HG03521 (cell line): ENCODE measurements at regions not wholly inside any gene's neighbourhood (a gene's known extent, or its start where the extent isn't known, plus 50 kb on each side); places are given as distances from the start of the nearest gene placed in this dataset.

Experiments
- ATAC-seq: cut with Tn5 transposase; IDR thresholded peaks from one replicate; pipeline ENCODE4 v1.9.1; 2021; ENCODE audit warnings: mild to moderate bottlenecking, moderate library complexity; ENCODE audit not compliant: unreplicated experiment

DNA sequence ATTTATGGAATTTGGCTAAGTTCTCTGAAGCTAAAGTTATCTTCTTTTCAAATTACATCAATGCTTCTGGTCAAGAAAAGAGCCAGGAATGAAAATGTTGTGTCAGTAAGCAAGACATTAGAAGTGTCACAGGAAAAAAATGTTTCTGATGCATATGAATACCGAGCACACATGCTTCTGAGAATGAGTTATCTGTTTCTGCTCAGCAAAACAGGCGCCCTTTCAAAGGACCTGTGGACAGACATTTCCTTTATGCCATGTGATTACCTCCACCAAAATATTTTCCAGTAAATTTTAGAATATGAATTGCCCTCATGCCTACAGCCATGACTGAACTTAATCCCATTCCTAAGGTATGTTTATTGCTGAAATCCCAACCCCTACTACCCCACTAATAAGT lies 55.4 kb upstream of the RNF180 start:
- no peak for ATAC-seq

DNA sequence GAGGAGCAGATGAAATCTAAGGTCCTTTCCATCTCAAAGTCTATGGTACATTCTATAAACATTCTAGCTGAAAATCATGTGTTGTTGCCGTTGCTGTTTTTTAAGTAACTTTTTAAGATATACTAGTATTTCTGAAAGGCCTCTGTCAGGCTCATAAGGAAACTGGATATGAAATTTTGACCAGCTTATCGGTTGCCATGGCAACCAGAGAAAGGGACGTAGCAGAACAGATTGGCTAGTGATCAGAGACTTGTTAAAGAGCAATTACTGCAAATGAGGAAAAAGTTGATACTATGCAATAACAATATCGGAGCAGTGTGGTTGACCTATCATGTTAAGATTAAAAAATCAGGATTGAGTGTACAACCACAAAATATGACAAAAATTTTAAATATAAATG lies 57.0 kb upstream of the RNF180 start:
- no peak for ATAC-seq

- ATAC-seq: no peak
Measured at GRCh38 chr5:64100203-64100602, 65.4 kb upstream of the RNF180 start.

- no peak for ATAC-seq
Measured at GRCh38 chr5:64096771-64097170, 68.9 kb upstream of the RNF180 start.

- no peak for ATAC-seq
Measured at GRCh38 chr5:64077589-64077988, 88.1 kb upstream of the RNF180 start.

DNA sequence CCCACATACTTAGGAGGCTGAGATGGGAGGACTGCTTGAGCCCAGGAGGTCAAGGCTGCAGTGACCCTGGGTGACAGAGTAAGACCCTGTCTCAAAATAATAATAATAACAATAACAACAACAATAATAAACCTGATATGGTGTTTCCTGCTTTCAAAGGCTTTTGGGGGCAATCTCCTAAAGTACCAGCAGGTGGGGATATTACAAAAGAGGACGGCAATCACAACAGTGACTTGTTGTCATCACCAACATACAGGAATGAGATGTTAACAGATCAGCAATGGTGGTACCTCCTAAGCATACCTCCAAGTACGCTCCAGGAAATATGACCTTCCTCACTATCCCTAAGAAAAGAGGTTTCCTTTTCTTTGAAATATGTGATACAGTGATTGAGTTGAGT lies 91.1 kb upstream of the RNF180 start:
- ATAC-seq: peak; percentile 53

DNA sequence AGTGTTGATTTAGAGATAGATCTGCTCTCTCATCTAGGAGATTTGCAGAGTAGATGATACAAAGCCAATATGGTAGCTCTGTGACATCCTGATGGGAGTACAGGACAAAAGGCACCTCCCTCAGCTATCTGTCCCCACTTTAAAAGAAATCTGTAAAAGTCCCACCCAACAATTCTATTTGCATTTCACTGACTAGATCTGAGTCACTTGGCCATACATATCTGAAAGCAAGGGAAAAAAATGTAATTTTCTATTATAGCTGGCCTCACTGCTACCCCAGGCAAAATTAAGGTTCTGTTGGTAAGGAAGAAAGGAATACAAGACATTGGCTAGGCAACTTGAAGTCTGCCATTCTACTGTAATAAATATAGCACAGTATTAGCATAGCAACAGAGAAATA lies 96.2 kb upstream of the RNF180 start:
- no peak for ATAC-seq

GRCh38 chr5:64050296-64050695 lies 88.1 kb upstream of the HTR1A start:
- no peak for ATAC-seq

- no peak for ATAC-seq
Measured at GRCh38 chr5:64040490-64040889, 78.2 kb upstream of the HTR1A start.

DNA sequence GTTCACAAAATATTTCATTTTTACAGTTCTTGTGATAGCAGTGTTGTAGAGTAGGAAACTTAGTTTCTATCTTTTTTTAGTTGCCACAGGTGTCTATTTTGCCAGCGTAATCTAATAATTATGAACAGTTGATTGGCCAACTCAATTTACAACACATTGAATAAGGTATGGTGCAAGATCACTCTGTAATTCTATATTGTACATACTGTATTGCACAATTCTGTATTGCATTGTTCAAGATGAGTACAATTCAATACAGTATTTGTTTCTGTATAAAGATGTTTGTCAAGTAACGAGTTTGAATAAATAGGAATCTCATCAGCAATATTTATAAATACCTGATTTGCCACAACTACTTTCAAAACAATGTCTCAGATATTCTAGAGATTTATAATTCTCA lies 64.2 kb upstream of the HTR1A start:
- no peak for ATAC-seq

- ATAC-seq: no peak
Measured at GRCh38 chr5:64019746-64020145, 57.5 kb upstream of the HTR1A start.

DNA sequence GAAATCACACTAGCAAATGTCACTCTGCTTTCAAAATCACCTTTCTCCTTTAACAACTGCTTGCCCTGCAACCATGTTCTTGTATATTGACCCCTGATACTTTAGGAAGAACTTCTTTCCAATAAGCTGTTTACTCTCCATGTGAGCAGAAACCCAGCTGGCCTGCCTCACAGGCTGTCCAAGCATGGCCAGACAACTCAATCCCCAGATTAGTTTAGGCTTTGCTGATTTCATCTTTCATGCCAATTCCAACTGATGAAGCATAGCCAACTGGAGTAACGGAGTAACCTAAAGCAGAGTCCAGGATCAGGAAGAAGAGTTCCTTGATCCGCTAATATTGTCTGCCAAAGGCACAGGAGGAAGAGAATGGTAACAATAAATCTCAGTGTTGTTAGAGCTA lies 56.7 kb upstream of the HTR1A start:
- no peak for ATAC-seq

DNA sequence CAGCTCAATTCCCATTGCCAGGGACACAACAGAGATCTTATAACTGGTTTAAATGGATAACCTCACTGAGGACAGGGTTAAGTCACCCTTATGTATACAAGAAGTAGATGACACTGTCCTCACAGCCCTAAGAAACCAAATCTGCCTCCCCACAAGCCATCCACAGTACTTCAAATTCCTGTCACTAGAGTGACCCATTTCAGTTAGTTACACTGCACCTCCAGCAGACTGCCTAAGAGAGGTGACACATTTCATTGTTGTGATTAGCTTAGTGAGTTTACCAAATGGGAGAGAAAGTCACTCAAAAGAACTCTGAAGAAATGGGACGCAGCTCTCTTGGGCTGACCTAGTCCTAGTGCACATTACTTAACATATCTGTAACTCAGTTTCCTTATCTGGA lies 53.6 kb upstream of the HTR1A start:
- no peak for ATAC-seq
